CD14-positive monocyte (primary cell): ENCODE measurements at regions not wholly inside any gene's neighbourhood (a gene's known extent, or its start where the extent isn't known, plus 50 kb on each side); places are given as distances from the start of the nearest gene placed in this dataset.

ENCODE experiments used
- DNase-seq, 3 donors: peaks; one replicate each; pipeline ENCODE4 v3.0.0-alpha.2; 2011 to 2022
- H2AFZ ChIP-seq: 2 replicates; pipeline ENCODE4 v1.6.0; 2012; ENCODE audit warnings: mild to moderate bottlenecking, low read depth, low read length, inconsistent platforms; ENCODE audit not compliant: insufficient read depth, poor library complexity, severe bottlenecking
- H3K27ac ChIP-seq, 2 donors: 1 replicate in 1 of 2; 2 replicates in 1 of 2; pipeline ENCODE4 v1.5.1; 2012 to 2013; ENCODE audit warnings: low read length in 2 of 2, control low read depth in 1 of 2, inconsistent platforms in 1 of 2, low read depth in 1 of 2, mild to moderate bottlenecking in 1 of 2
- H3K27me3 ChIP-seq, 2 donors: one replicate each; pipeline versions ENCODE4 v1.6.0 to v1.6.1; 2011 to 2013; ENCODE audit warnings: low read length in 2 of 2; ENCODE audit not compliant: control insufficient read depth in 2 of 2, insufficient read depth in 2 of 2
- H3K36me3 ChIP-seq, 2 donors: replicated peaks in 1 of 2; 1 replicate in 1 of 2; 2 replicates in 1 of 2; pipeline versions ENCODE4 v1.5.1 to v1.6.1; 2012 to 2013; ENCODE audit warnings: low read length in 2 of 2, control low read depth in 1 of 2, inconsistent platforms in 1 of 2, mild to moderate bottlenecking in 1 of 2; ENCODE audit not compliant: insufficient read depth in 2 of 2, control insufficient read depth in 1 of 2
- H3K4me1 ChIP-seq, 2 donors: 1 replicate in 1 of 2; 2 replicates in 1 of 2; pipeline versions ENCODE4 v1.5.1 to v1.6.1; 2012 to 2013; ENCODE audit warnings: low read length in 2 of 2, control low read depth in 1 of 2, inconsistent platforms in 1 of 2, mild to moderate bottlenecking in 1 of 2, moderate library complexity in 1 of 2; ENCODE audit not compliant: insufficient read depth in 2 of 2, control insufficient read depth in 1 of 2
- H3K4me2 ChIP-seq: replicated peaks from 2 replicates; pipeline ENCODE3; 2012; ENCODE audit warnings: low read length, moderate library complexity, mild to moderate bottlenecking; ENCODE audit not compliant: poor library complexity, severe bottlenecking; ENCODE audit errors: extremely low read depth
- H3K4me3 ChIP-seq, 3 experiments: fragments of 200-600 bp in 1 of 3; sonication (generic) in 1 of 3; replicated peaks in 1 of 3; 1 replicate in 2 of 3; 2 replicates in 1 of 3; pipeline ENCODE4 v1.5.1; 2011 to 2013; ENCODE audit warnings: low read length in 3 of 3, mild to moderate bottlenecking in 3 of 3, control low read depth in 2 of 3, low read depth in 2 of 3, inconsistent platforms in 1 of 3, moderate library complexity in 1 of 3
- H3K79me2 ChIP-seq: 2 replicates; pipeline ENCODE4 v1.6.0; 2012; ENCODE audit warnings: mild to moderate bottlenecking, control low read depth, inconsistent platforms, low read length, moderate library complexity; ENCODE audit not compliant: insufficient read depth
- H3K9ac ChIP-seq: 2 replicates; pipeline ENCODE4 v1.6.0; 2017; ENCODE audit warnings: low read length, mild to moderate bottlenecking; ENCODE audit not compliant: insufficient read depth, poor library complexity, severe bottlenecking
- H3K9me3 ChIP-seq, 2 donors: replicated peaks in 1 of 2; 1 replicate in 1 of 2; 2 replicates in 1 of 2; pipeline versions ENCODE4 v1.5.1 to v1.6.1; 2012 to 2013; ENCODE audit warnings: low read length in 2 of 2, control low read depth in 1 of 2; ENCODE audit not compliant: control insufficient read depth in 1 of 2, insufficient read depth in 1 of 2
- H4K20me1 ChIP-seq: 2 replicates; pipeline ENCODE4 v1.6.0; 2012; ENCODE audit warnings: mild to moderate bottlenecking, low read length, control low read depth, moderate library complexity; ENCODE audit not compliant: insufficient read depth
- H3K27ac Mint-ChIP-seq, 7 donors: one replicate each; pipeline ENCODE4 v1.8.0; 2020; ENCODE audit warnings: mild to moderate bottlenecking in 7 of 7, mixed read lengths in 7 of 7, moderate library complexity in 6 of 7, inconsistent platforms in 2 of 7
- H3K27me3 Mint-ChIP-seq, 3 donors: one replicate each; pipeline ENCODE4 v1.8.0; 2021 to 2022; ENCODE audit warnings: low read depth in 3 of 3, mild to moderate bottlenecking in 3 of 3, mixed read lengths in 3 of 3, moderate library complexity in 3 of 3, inconsistent platforms in 1 of 3
- H3K36me3 Mint-ChIP-seq, 2 donors: one replicate each; pipeline ENCODE4 v1.8.0; 2020; ENCODE audit warnings: mixed read lengths in 2 of 2, inconsistent platforms in 1 of 2, mild to moderate bottlenecking in 1 of 2
- H3K4me1 Mint-ChIP-seq: one replicate; pipeline ENCODE4 v1.8.0; 2020; ENCODE audit warnings: mild to moderate bottlenecking, mixed read lengths
- H3K4me3 Mint-ChIP-seq, 2 donors: one replicate each; pipeline ENCODE4 v1.8.0; 2020; ENCODE audit warnings: mild to moderate bottlenecking in 2 of 2, mixed read lengths in 2 of 2, moderate library complexity in 1 of 2
- H3K9me3 Mint-ChIP-seq, 7 donors: one replicate each; pipeline ENCODE4 v1.8.0; 2020 to 2022; ENCODE audit warnings: mixed read lengths in 7 of 7, mild to moderate bottlenecking in 6 of 7, moderate library complexity in 6 of 7, inconsistent platforms in 2 of 7
- WGBS: methylation state at CpG from one replicate; pipeline ENCODE4 v1.1.5; 2013; ENCODE audit warnings: missing lambda C conversion rate; ENCODE audit not compliant: insufficient coverage; 5-methylcytosine and 5-hydroxymethylcytosine counted together
- intact Hi-C, 2 donors: fragments of 100-400 bp; cut with micrococcal nuclease; formaldehyde crosslinking; loops; one replicate each; pipeline versions ENCODE4 v1.15.0 to v1.15.1; 2023
- TF ChIP-seq, protein P1 (sequence below): fragments of 200-600 bp; IDR thresholded peaks from one replicate; pipeline ENCODE4 v1.8.0; 2022; ENCODE audit warnings: antibody characterized with exemption, mild to moderate bottlenecking

DNA sequence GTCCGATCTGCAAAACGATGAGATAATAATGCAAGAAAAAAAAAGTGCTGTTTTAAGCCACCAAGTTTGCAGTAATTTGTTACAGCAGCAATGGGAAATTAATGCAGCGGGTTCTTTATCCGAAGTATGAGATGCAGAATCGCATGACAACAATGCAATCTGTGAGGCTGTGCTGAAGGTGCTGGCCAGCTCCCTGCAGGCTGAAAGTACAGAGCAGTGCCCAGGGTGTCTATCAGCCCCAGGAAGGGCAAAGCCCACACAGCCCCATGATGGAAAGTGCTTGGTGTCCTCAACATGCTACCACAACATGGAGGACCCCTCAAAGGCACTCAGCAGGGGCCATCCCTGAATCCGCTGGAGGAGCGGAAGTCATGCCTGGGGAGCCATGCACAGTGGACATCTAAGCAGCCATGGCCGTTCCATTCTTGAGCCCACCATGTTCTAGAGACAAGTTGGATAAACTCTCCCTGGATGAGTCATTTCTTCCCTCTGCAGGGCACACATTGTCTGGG lies 199.5 kb upstream of the PFKP start:
- Mint-ChIP-seq H3K27me3 (peaks cover 3 to 4% (median 3%) of the 10 kb centered on the region in 3 donors), H3K27ac (no peak overlapping the region), H3K36me3 (no peaks in the 10 kb centered on the region), H3K9me3 (peaks cover 2 to 18% (median 6%) of the 10 kb centered on the region in 7 donors), H3K4me3 (no peak overlapping the region), H3K4me1 (no peaks in the 10 kb centered on the region)
- TF ChIP-seq, protein P1, sequence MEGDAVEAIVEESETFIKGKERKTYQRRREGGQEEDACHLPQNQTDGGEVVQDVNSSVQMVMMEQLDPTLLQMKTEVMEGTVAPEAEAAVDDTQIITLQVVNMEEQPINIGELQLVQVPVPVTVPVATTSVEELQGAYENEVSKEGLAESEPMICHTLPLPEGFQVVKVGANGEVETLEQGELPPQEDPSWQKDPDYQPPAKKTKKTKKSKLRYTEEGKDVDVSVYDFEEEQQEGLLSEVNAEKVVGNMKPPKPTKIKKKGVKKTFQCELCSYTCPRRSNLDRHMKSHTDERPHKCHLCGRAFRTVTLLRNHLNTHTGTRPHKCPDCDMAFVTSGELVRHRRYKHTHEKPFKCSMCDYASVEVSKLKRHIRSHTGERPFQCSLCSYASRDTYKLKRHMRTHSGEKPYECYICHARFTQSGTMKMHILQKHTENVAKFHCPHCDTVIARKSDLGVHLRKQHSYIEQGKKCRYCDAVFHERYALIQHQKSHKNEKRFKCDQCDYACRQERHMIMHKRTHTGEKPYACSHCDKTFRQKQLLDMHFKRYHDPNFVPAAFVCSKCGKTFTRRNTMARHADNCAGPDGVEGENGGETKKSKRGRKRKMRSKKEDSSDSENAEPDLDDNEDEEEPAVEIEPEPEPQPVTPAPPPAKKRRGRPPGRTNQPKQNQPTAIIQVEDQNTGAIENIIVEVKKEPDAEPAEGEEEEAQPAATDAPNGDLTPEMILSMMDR, result no peak
- H3K27ac ChIP-seq, result no peak overlapping the region
- H3K9me3 ChIP-seq, result peaks cover 0 to 16% of the 10 kb centered on the region in 2 donors
- H4K20me1 ChIP-seq, result no peaks in the 10 kb centered on the region
- no peaks in the 10 kb centered on the region for H3K79me2 ChIP-seq
- H3K4me3 ChIP-seq, result no peak overlapping the region
- no peaks in the 10 kb centered on the region for H3K36me3 ChIP-seq
- WGBS, result 97% methylated on average over 7 of the region's 8 CpGs
- no peaks in the 10 kb centered on the region for H3K27me3 ChIP-seq
- H2AFZ ChIP-seq, result no peak overlapping the region
- intact Hi-C loops, result no loop called here
- no peak overlapping the region for H3K9ac ChIP-seq
- no peak overlapping the region for H3K4me2 ChIP-seq
- DNase-seq, result no peak
- no peaks in the 10 kb centered on the region for H3K4me1 ChIP-seq

DNA sequence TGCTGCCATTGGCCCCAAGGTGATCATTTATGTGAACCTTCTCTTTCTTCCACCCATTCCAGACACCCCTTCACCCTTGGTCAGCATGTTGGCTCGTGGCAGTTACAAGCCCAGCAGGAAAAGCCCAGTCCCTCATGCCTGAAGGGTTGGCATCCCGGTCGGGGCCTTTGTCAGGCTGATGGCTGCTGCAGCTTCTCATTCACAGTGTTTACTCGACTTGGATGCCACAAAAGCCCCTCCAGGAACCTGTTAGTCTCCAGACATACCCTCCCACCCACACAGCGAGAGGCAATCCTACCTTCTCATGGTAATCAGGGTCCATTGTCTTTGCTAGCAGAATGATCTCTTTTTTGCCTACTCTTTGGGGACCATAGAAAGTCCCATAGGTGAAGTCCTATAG lies 200.8 kb upstream of the PFKP start:
- H3K4me1 ChIP-seq, result no peaks in the 10 kb centered on the region
- peaks cover 0 to 4% (median 3%) of the 10 kb centered on the region in 3 donors for H3K27me3 Mint-ChIP-seq
- no peaks in the 10 kb centered on the region for H3K36me3 Mint-ChIP-seq
- intact Hi-C loops, result no loop called here
- no peaks in the 10 kb centered on the region for H3K27me3 ChIP-seq
- H3K36me3 ChIP-seq, result no peaks in the 10 kb centered on the region
- H3K4me2 ChIP-seq, result no peak overlapping the region
- H2AFZ ChIP-seq, result no peak overlapping the region
- 47% methylated on average over 5 of the region's 5 CpGs for WGBS
- peaks cover 0 to 18% (median 6%) of the 10 kb centered on the region in 7 donors for H3K9me3 Mint-ChIP-seq
- no peak overlapping the region for H3K27ac ChIP-seq
- no peaks in the 10 kb centered on the region for H3K4me1 Mint-ChIP-seq
- H3K9ac ChIP-seq, result no peak overlapping the region
- H3K79me2 ChIP-seq, result no peaks in the 10 kb centered on the region
- H4K20me1 ChIP-seq, result no peaks in the 10 kb centered on the region
- H3K4me3 ChIP-seq, result no peak overlapping the region
- H3K27ac Mint-ChIP-seq, result no peak overlapping the region
- peaks cover 0 to 16% of the 10 kb centered on the region in 2 donors for H3K9me3 ChIP-seq
- no peak overlapping the region for H3K4me3 Mint-ChIP-seq
- no peak for DNase-seq
- TF ChIP-seq, protein P1, result no peak
